H1 (cell line): ENCODE measurements at regions not wholly inside any gene's neighbourhood (a gene's known extent, or its start where the extent isn't known, plus 50 kb on each side); places are given as distances from the start of the nearest gene placed in this dataset.

ENCODE experiments used
- CTCF ChIA-PET: fragments of 300-600 bp; sonication (Branson Sonifier 250); formaldehyde crosslinking; loops from one replicate; lab custom pipeline; 2021; ENCODE audit not compliant: partially characterized antibody; lab: Charles Lee
- POLR2A ChIA-PET: fragments of 300-600 bp; sonication (Branson Sonifier 250); formaldehyde crosslinking; loops from one replicate; lab custom pipeline; 2021; ENCODE audit warnings: inconsistent platforms; ENCODE audit not compliant: partially characterized antibody; lab: Charles Lee
- DNase-seq, 2 experiments: peaks; one replicate each; pipeline versions ENCODE4 v3.0.0 to v3.0.0-alpha.2; 2010 to 2022; ENCODE audit warnings: low spot score in 2 of 2, low read depth in 1 of 2, mixed read lengths in 1 of 2
- FAIRE-seq: peaks from 2 replicates; lab custom pipeline; 2011; peaks lifted over from hg19 to GRCh38; lab: Jason Lieb, UNC
- H2AFZ ChIP-seq: 2 replicates; pipeline ENCODE4 v1.8.1; 2012; ENCODE audit warnings: low read length, inconsistent platforms
- H2AK5ac ChIP-seq: 2 replicates; pipeline ENCODE4 v1.6.1; 2013; ENCODE audit warnings: low read depth, low read length
- H2BK120ac ChIP-seq: replicated peaks from 2 replicates; pipeline ENCODE3; 2013; ENCODE audit warnings: low read depth, low read length, inconsistent platforms
- H2BK12ac ChIP-seq: 2 replicates; pipeline ENCODE4 v1.6.1; 2013; ENCODE audit warnings: low read depth, low read length
- H2BK15ac ChIP-seq: 2 replicates; pipeline ENCODE4 v1.6.1; 2013; ENCODE audit warnings: low read length
- H2BK20ac ChIP-seq: 2 replicates; pipeline ENCODE4 v1.6.1; 2013; ENCODE audit warnings: low read length
- H2BK5ac ChIP-seq: 2 replicates; pipeline ENCODE4 v1.6.1; 2013; ENCODE audit warnings: low read depth, low read length
- H3K14ac ChIP-seq: 2 replicates; pipeline ENCODE4 v1.6.1; 2013; ENCODE audit warnings: inconsistent platforms; ENCODE audit not compliant: insufficient read length
- H3K18ac ChIP-seq: 2 replicates; pipeline ENCODE4 v1.6.1; 2013; ENCODE audit warnings: low read length; ENCODE audit errors: extremely low read depth
- H3K23ac ChIP-seq: 2 replicates; pipeline ENCODE4 v1.6.1; 2013; ENCODE audit warnings: inconsistent platforms; ENCODE audit not compliant: insufficient read length
- H3K23me2 ChIP-seq: 2 replicates; pipeline ENCODE4 v1.6.1; 2013; ENCODE audit warnings: low read depth, low read length
- H3K27ac ChIP-seq: 2 replicates; pipeline ENCODE4 v1.6.1; 2011; ENCODE audit warnings: low read depth, low read length, inconsistent platforms
- H3K27me3 ChIP-seq, 4 experiments: replicated peaks in 1 of 4; 1 replicate in 1 of 4; 2 replicates in 3 of 4; pipeline versions ENCODE4 v1.6.1 to v1.8.1; 2011 to 2013; ENCODE audit warnings: low read length in 3 of 4, mild to moderate bottlenecking in 3 of 4, inconsistent platforms in 2 of 4, mixed read lengths in 2 of 4, moderate library complexity in 1 of 4; ENCODE audit not compliant: control insufficient read depth in 3 of 4, insufficient read depth in 3 of 4; ENCODE audit errors: extremely low read depth in 1 of 4
- H3K36me3 ChIP-seq, 4 experiments: 2 replicates each; pipeline versions ENCODE4 v1.6.1 to v1.8.1; 2011 to 2013; ENCODE audit warnings: mild to moderate bottlenecking in 4 of 4, low read length in 3 of 4, moderate library complexity in 2 of 4, control low read depth in 1 of 4, inconsistent platforms in 1 of 4; ENCODE audit not compliant: insufficient read depth in 4 of 4, control insufficient read depth in 2 of 4
- H3K4ac ChIP-seq: replicated peaks from 2 replicates; pipeline ENCODE3; 2013; ENCODE audit warnings: low read length, low read depth, mixed read lengths, inconsistent platforms; ENCODE audit not compliant: insufficient read length
- H3K4me1 ChIP-seq, 4 experiments: replicated peaks in 1 of 4; 1 replicate in 1 of 4; 2 replicates in 3 of 4; pipeline versions ENCODE4 v1.6.1 to v1.8.1; 2011 to 2013; ENCODE audit warnings: low read length in 3 of 4, inconsistent platforms in 2 of 4, mixed read lengths in 1 of 4; ENCODE audit not compliant: insufficient read depth in 4 of 4, control insufficient read depth in 3 of 4
- H3K4me2 ChIP-seq, 2 experiments: 2 replicates each; pipeline versions ENCODE4 v1.6.1 to v1.8.1; 2011 to 2013; ENCODE audit warnings: low read depth in 2 of 2, low read length in 2 of 2, control low read depth in 1 of 2, inconsistent platforms in 1 of 2, mild to moderate bottlenecking in 1 of 2; ENCODE audit not compliant: insufficient read depth in 1 of 2
- H3K4me3 ChIP-seq, 4 experiments: fragments of 200-600, 300-600 bp in 1 of 4; sonication (generic), shearing (Covaris generic), sonication (Bioruptor Twin) in 1 of 4; 2 replicates each; pipeline versions ENCODE4 v1.5.1 to v1.8.1; 2011 to 2016; ENCODE audit warnings: low read length in 4 of 4, low read depth in 3 of 4, control low read depth in 2 of 4, inconsistent platforms in 2 of 4, mild to moderate bottlenecking in 2 of 4, mixed read lengths in 1 of 4, moderate library complexity in 1 of 4; ENCODE audit not compliant: insufficient read depth in 2 of 4; ENCODE audit errors: extremely low read depth in 1 of 4
- H3K56ac ChIP-seq: replicated peaks from 2 replicates; pipeline ENCODE3; 2013; ENCODE audit warnings: low read depth, mild to moderate bottlenecking, mixed read lengths, low read length, inconsistent platforms; ENCODE audit not compliant: insufficient read length
- H3K79me1 ChIP-seq: 2 replicates; pipeline ENCODE4 v1.6.1; 2013; ENCODE audit warnings: low read depth, low read length, control low read depth
- H3K79me2 ChIP-seq, 2 experiments: 2 replicates each; pipeline versions ENCODE4 v1.6.1 to v1.8.1; 2012 to 2013; ENCODE audit warnings: low read length in 2 of 2, mild to moderate bottlenecking in 2 of 2, inconsistent platforms in 1 of 2; ENCODE audit not compliant: insufficient read depth in 2 of 2, control insufficient read depth in 1 of 2
- H3K9ac ChIP-seq, 4 experiments: replicated peaks in 1 of 4; 1 replicate in 1 of 4; 2 replicates in 3 of 4; pipeline versions ENCODE4 v1.6.1 to v1.8.1; 2011 to 2013; ENCODE audit warnings: low read depth in 3 of 4, low read length in 3 of 4, control low read depth in 2 of 4, mild to moderate bottlenecking in 2 of 4, moderate library complexity in 2 of 4, inconsistent platforms in 1 of 4; ENCODE audit errors: extremely low read depth in 1 of 4
- H3K9me3 ChIP-seq, 2 experiments: 2 replicates each; pipeline versions ENCODE4 v1.6.1 to v1.8.1; 2012 to 2013; ENCODE audit warnings: mild to moderate bottlenecking in 2 of 2, moderate library complexity in 2 of 2, control low read depth in 1 of 2, inconsistent platforms in 1 of 2, low read depth in 1 of 2, low read length in 1 of 2, mixed read lengths in 1 of 2; ENCODE audit not compliant: insufficient read depth in 2 of 2
- H4K20me1 ChIP-seq, 2 experiments: replicated peaks in 1 of 2; 2 replicates each; pipeline versions ENCODE3 to v1.8.1; 2011 to 2013; ENCODE audit warnings: inconsistent platforms in 2 of 2, low read length in 2 of 2, mild to moderate bottlenecking in 1 of 2; ENCODE audit not compliant: insufficient read depth in 2 of 2, control insufficient read depth in 1 of 2
- H4K5ac ChIP-seq: 2 replicates; pipeline ENCODE4 v1.6.1; 2013; ENCODE audit warnings: low read length, low read depth, mixed read lengths, inconsistent platforms; ENCODE audit not compliant: insufficient read length
- H4K8ac ChIP-seq: 2 replicates; pipeline ENCODE4 v1.8.0; 2013; ENCODE audit warnings: mild to moderate bottlenecking, moderate library complexity, low read length, inconsistent platforms; ENCODE audit not compliant: insufficient read depth; ENCODE audit errors: extremely low read depth
- H4K91ac ChIP-seq: replicated peaks from 2 replicates; pipeline ENCODE3; 2013; ENCODE audit warnings: low read length, mixed read lengths, inconsistent platforms; ENCODE audit not compliant: insufficient read length
- ASH2L ChIP-seq: fragments of 200-600, 300-600 bp; sonication (generic); IDR thresholded peaks from one replicate; pipeline ENCODE4 v1.7.1; 2017; ENCODE audit warnings: low read length
- BCL11A ChIP-seq, 2 experiments: IDR thresholded peaks; one replicate each; pipeline ENCODE4 v1.6.1; 2011; ENCODE audit warnings: low read depth in 2 of 2, low read length in 2 of 2, mild to moderate bottlenecking in 2 of 2
- CHD1 ChIP-seq: IDR thresholded peaks from 2 replicates; pipeline ENCODE4 v1.6.1; 2012; ENCODE audit warnings: low read depth, low read length, improper control_type of control experiment
- JUND ChIP-seq: IDR thresholded peaks from 2 replicates; pipeline ENCODE4 v1.6.1; 2011; ENCODE audit warnings: mild to moderate bottlenecking, improper control_type of control experiment, low read length
- PHF8 ChIP-seq: fragments of 200-600 bp; sonication (generic); conservative IDR thresholded peaks from 2 replicates; pipeline ENCODE4 v1.7.1; 2012; ENCODE audit warnings: low read depth, mild to moderate bottlenecking, inconsistent platforms, low read length, moderate library complexity
- POLR2A ChIP-seq, 2 experiments: IDR thresholded peaks; 1 replicate in 1 of 2; 2 replicates in 1 of 2; pipeline ENCODE4 v1.6.1; 2011; ENCODE audit warnings: low read depth in 2 of 2, low read length in 2 of 2, mild to moderate bottlenecking in 2 of 2; ENCODE audit errors: control extremely low read depth in 1 of 2
- SAP30 ChIP-seq: fragments of 300-600 bp; sonication (generic); IDR thresholded peaks from 2 replicates; pipeline ENCODE4 v1.7.1; 2012; ENCODE audit warnings: low read length, moderate library complexity, mild to moderate bottlenecking, inconsistent platforms; ENCODE audit not compliant: insufficient read depth, insufficient replicate concordance
- SP4 ChIP-seq: IDR thresholded peaks from 2 replicates; pipeline ENCODE4 v1.6.1; 2012; ENCODE audit warnings: low read length, inconsistent platforms
- SUZ12 ChIP-seq: fragments of 200-600 bp; sonication (generic); IDR thresholded peaks from 2 replicates; pipeline ENCODE4 v1.6.1; 2012; ENCODE audit warnings: mild to moderate bottlenecking, inconsistent platforms, low read length, moderate library complexity, mixed read lengths
- TAF1 ChIP-seq: IDR thresholded peaks from 2 replicates; pipeline ENCODE4 v1.6.1; 2011; ENCODE audit warnings: mild to moderate bottlenecking, low read depth, low read length
- TCF12 ChIP-seq: IDR thresholded peaks from 2 replicates; pipeline ENCODE4 v1.6.1; 2011; ENCODE audit warnings: low read depth, mild to moderate bottlenecking, low read length
- TEAD4 ChIP-seq: IDR thresholded peaks from 2 replicates; pipeline ENCODE4 v1.6.1; 2012; ENCODE audit warnings: low read depth, low read length, inconsistent platforms, mixed read lengths
- ZNF274 ChIP-seq: IDR thresholded peaks from 2 replicates; pipeline ENCODE4 v1.7.0; 2012; ENCODE audit warnings: low read length, borderline replicate concordance; ENCODE audit errors: extremely low read depth
- WGBS, 2 experiments: shearing (Covaris generic) in 1 of 2; methylation state at CpG; one replicate each; pipeline versions ENCODE4 v1.1.6 to v1.1.7; 2013 to 2015; ENCODE audit warnings: low lambda C conversion rate in 2 of 2, mixed read lengths in 2 of 2, inconsistent platforms in 1 of 2, low coverage in 1 of 2, missing lambda C conversion rate in 1 of 2; ENCODE audit not compliant: insufficient replicate concordance in 2 of 2, insufficient coverage in 1 of 2, insufficient read length in 1 of 2; ENCODE audit errors: extremely low coverage in 1 of 2, missing lambda C conversion rate in 1 of 2; 5-methylcytosine and 5-hydroxymethylcytosine counted together

DNA sequence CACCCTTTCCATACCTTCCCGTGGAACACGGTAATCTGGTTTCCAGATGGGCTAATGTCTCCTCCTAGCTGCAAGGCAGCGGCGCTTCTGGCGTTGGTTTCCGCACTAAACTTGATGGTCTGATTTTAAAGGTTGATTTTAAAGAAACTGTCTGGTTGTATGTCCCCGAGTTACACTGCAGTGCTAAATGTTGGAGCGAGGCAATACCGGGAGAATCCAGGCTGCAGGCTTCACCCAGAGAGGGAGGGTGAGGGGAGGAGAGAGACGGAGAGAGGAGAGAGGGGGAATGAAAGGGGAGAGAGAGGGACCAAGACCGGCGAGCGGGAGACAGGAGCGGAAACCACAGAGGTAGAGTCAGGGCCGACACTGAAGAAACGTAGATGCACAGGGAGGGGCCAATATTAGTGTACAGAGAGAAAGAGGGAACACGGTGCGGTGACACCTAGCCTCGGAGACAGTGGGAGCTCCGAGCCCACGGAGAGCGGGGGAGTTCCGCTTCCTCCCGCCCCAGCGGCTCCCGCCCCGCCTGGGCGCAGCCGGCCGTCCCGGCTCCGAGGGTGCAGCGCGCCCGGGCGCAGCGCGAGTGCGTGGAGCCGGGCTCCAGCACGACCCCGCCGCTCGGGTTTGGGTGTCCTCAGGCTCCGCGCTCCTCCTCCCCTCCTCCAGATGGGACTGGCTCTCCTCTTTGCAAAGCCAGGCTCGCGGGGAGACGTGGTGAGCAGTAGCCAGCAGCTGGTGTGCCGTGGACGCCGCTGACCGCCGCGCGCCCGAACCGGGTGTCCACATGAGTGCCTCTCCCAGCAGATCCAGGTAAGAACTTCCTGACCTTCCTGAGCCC lies 71.9 kb upstream of the GRAMD1B start:
- Histone ChIP-seq H3K56ac (no peak overlapping the region), H3K27ac (no peak overlapping the region), H3K9ac (peak overlapping the region in 1 of 4 experiments; percentile 2; a peak in 3 of 7 replicates), H3K14ac (no peak overlapping the region), H2BK20ac (peak overlapping the region; percentile 43; the same call in 1 of the 2 replicates), H2BK120ac (no peak overlapping the region), H4K20me1 (no peaks in the 10 kb centered on the region), H2BK15ac (peak overlapping the region; percentile 93; the same call in 1 of the 2 replicates), H3K9me3 (no peaks in the 10 kb centered on the region), H3K36me3 (no peaks in the 10 kb centered on the region), H3K4ac (no peak overlapping the region), H3K4me3 (peak overlapping the region; percentile 66 to 78 (median 75)), H4K91ac (no peak overlapping the region), H3K4me1 (peaks cover 0 to 3% (median 0%) of the 10 kb centered on the region in 4 experiments; a peak in 1 of 7 replicates), H3K18ac (peak overlapping the region; percentile 80), H2BK5ac (no peak overlapping the region; the same call in 1 of the 2 replicates), H3K79me1 (no peaks in the 10 kb centered on the region), H3K23ac (no peak overlapping the region), H4K8ac (no peak overlapping the region), H3K79me2 (no peaks in the 10 kb centered on the region), H3K27me3 (peaks cover 10 to 44% (median 32%) of the 10 kb centered on the region in 4 experiments), H3K4me2 (peak overlapping the region; percentile 83 to 86), H2AK5ac (no peak overlapping the region), H2BK12ac (peak overlapping the region; percentile 95; the same call in 1 of the 2 replicates), H2AFZ (peak overlapping the region; percentile 74), H3K23me2 (peaks cover 11% of the 10 kb centered on the region), H4K5ac (no peak overlapping the region)
- 2% methylated on average over 50 of the region's 58 CpGs; no CpG with 5 or more reads in 1 of the 2 experiments for WGBS, 2 experiments
- DNase-seq (peak in 1 of 2 experiments; percentile 68), FAIRE-seq (no peak)
- ChIA-PET POLR2A (interaction anchor here (1.5 kb wide), 1 partner anchor 57 kb away, joined by 3 read pairs; no protein-coding TSS in a partner anchor), CTCF (interaction anchor here (0.6 to 2.8 kb wide), 16 partner anchors 11 to 605 kb away, joined by 3 to 13 read pairs (median 4); no protein-coding TSS in a partner anchor)
- TF ChIP-seq JUND (no peak), TAF1 (no peak), SAP30 (no peak), PHF8 (peak; percentile 23; the same call in 1 of the 2 replicates), TEAD4 (no peak), TCF12 (no peak), POLR2A (IDR thresholded peaks at IDR 0.05; ENCODE audit: control extremely low read depth in 1 of 2, low read depth in 2 of 2, low read length in 2 of 2) (no peak), BCL11A (IDR thresholded peaks at IDR 0.05; ENCODE audit: low read depth in 2 of 2, low read length in 2 of 2) (no peak), SUZ12 (peak; percentile 89), CHD1 (no peak), ZNF274 (no peak), ASH2L (peak; percentile 95), SP4 (no peak)
